ENCODE measurements at regions not wholly inside any gene's neighbourhood (a gene's known extent, or its start where the extent isn't known, plus 50 kb on each side); places are given as distances from the start of the nearest gene placed in this dataset.
"Not testable (repeated sequence)": the region's sequence is repeated elsewhere in the genome, so short reads cannot be mapped to it uniquely, and the experiment has no call there.

- not testable (repeated sequence) for TF ChIP-seq ZNF41 (CRISPR knock-in tag; conservative IDR thresholded peaks at IDR 0.05); ID3 (CRISPR knock-in tag; IDR thresholded peaks at IDR 0.05); ID3 (tag; IDR thresholded peaks at IDR 0.05); TAF1 (IDR thresholded peaks at IDR 0.05; ENCODE audit: control insufficient read depth, extremely low read depth, insufficient read depth, low read length, severe bottlenecking); MBD2 (IDR thresholded peaks at IDR 0.05; ENCODE audit: borderline replicate concordance, low read depth); CTCF (IDR thresholded peaks at IDR 0.05 in 2 of 3, conservative IDR thresholded peaks at IDR 0.05 in 1 of 3; ENCODE audit: insufficient read depth in 2 of 3, low read depth in 1 of 3, low read length in 3 of 3); EGR1 (conservative IDR thresholded peaks at IDR 0.05); ESRRB (CRISPR knock-in tag; IDR thresholded peaks at IDR 0.05; ENCODE audit: borderline replicate concordance); RFX5 (IDR thresholded peaks at IDR 0.05; ENCODE audit: low read depth, low read length); ZNF24 (IDR thresholded peaks at IDR 0.05); ZNF740 (CRISPR knock-in tag; IDR thresholded peaks at IDR 0.05); ZNF740 (tag; IDR thresholded peaks at IDR 0.05)
Measured at GRCh38 chr12:39669539-39669938, 49.9 kb upstream of the ABCD2 start.

Data from K562 (cell line).